ENCODE measurements at regions not wholly inside any gene's neighbourhood (a gene's known extent, or its start where the extent isn't known, plus 50 kb on each side); places are given as distances from the start of the nearest gene placed in this dataset.

DNA sequence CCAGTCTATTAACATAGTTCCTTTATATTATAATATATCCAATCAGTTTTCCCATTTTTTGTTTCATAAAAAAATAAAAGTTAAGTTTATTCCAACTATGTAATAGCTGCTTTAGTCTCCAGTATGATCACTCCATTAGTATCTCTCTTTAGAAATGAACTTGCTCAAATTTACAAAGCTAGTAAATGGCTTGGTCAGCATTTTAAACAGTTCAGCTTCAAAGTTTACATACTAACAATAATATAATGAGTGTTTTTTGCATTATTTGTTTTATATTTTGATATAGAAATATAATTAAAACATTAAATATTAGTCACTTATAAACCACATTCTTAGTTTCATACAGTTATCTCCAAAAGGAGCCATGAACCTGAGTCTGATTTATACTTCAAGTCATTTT, 1073.8 kb downstream of the SLITRK5 start:
- TF ChIP-seq POLR2AphosphoS5 (IDR thresholded peaks at IDR 0.05; ENCODE audit: borderline replicate concordance, low read depth, low read length) (no peak), EZH2 (IDR thresholded peaks at IDR 0.05) (no peak)
